ENCODE measurements at regions not wholly inside any gene's neighbourhood (a gene's known extent, or its start where the extent isn't known, plus 50 kb on each side); places are given as distances from the start of the nearest gene placed in this dataset.

DNA sequence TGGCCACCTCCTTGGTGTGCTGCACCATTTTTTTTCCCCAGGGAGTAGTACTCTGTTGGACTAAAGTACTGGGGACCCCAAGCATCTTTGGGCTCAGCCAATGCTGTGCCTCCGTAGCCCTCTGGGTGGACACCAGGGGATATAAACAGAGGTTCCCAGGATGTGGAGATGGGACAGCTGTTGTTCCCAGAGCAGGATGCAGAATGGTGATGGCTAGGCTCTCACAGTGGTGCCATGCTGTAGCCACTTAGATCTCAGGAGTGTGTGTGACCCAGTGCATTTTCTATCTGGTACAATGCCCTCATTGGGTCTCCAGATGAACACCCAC is 50.9 kb upstream of the SCIN start:
- DNase-seq: no peak

Measured in CD4-positive, alpha-beta T cell treated with Interleukin-4 for 4 hours (primary cell).